Activated CD8-positive, alpha-beta T cell treated with anti-CD3 and anti-CD28 coated beads for 36 hours (primary cell): ENCODE measurements at regions not wholly inside any gene's neighbourhood (a gene's known extent, or its start where the extent isn't known, plus 50 kb on each side); places are given as distances from the start of the nearest gene placed in this dataset.
A peak's percentile ranks its signal among the peaks of the same experiment; 100 is the strongest.
"Not testable (repeated sequence)": the region's sequence is repeated elsewhere in the genome, so short reads cannot be mapped to it uniquely, and the experiment has no call there.

Experiments used
- ATAC-seq: fragments of 200-7000 bp; cut with Tn5 transposase; one replicate; pipeline ENCODE4 v1.10.0; 2021; ENCODE audit warnings: mild to moderate bottlenecking, moderate library complexity
- CTCF ChIA-PET: fragments of 350-600 bp; sonication (Branson Sonifier 250); formaldehyde crosslinking; loops from one replicate; lab custom pipeline; 2021; ENCODE audit warnings: antibody characterized with exemption; lab: Charles Lee
- POLR2A ChIA-PET: fragments of 350-600 bp; sonication (Branson Sonifier 250); formaldehyde crosslinking; loops from one replicate; lab custom pipeline; 2021; ENCODE audit warnings: antibody characterized with exemption; lab: Charles Lee
- DNase-seq: peaks from one replicate; pipeline ENCODE4 v3.0.0-alpha.2; 2020
- H3K27ac Mint-ChIP-seq: one replicate; pipeline ENCODE4 v1.8.0; 2021; ENCODE audit warnings: mild to moderate bottlenecking, mixed read lengths
- H3K27me3 Mint-ChIP-seq: one replicate; pipeline ENCODE4 v1.8.0; 2021; ENCODE audit warnings: mixed read lengths
- H3K36me3 Mint-ChIP-seq: one replicate; pipeline ENCODE4 v1.8.0; 2021; ENCODE audit warnings: low read depth, mixed read lengths
- H3K4me1 Mint-ChIP-seq: one replicate; pipeline ENCODE4 v1.8.0; 2021; ENCODE audit warnings: low read depth, mixed read lengths
- H3K4me3 Mint-ChIP-seq: one replicate; pipeline ENCODE4 v1.8.0; 2021; ENCODE audit warnings: mild to moderate bottlenecking, moderate library complexity, mixed read lengths
- H3K9me3 Mint-ChIP-seq: one replicate; pipeline ENCODE4 v1.8.0; 2021; ENCODE audit warnings: mixed read lengths
- CTCF ChIP-seq: fragments of 200-600 bp; IDR thresholded peaks from one replicate; pipeline ENCODE4 v1.8.0; 2022; ENCODE audit warnings: antibody characterized with exemption, mild to moderate bottlenecking
- intact Hi-C: fragments of 100-400 bp; cut with micrococcal nuclease; formaldehyde crosslinking; loops from one replicate; pipeline ENCODE4 v1.10.0; 2022

GRCh38 chr3:194054540-194054939 is 81.4 kb upstream of the HES1 start:
- H3K9me3 Mint-ChIP-seq: peaks cover 18% of the 10 kb centered on the region
- peaks cover 11% of the 10 kb centered on the region for H3K4me1 Mint-ChIP-seq
- no peak for TF ChIP-seq CTCF
- no peak overlapping the region for H3K4me3 Mint-ChIP-seq
- H3K27me3 Mint-ChIP-seq: peaks cover 25% of the 10 kb centered on the region
- H3K36me3 Mint-ChIP-seq: peaks cover 3% of the 10 kb centered on the region
- DNase-seq (no peak), ATAC-seq (no peak)
- POLR2A ChIA-PET: no interaction called here
- H3K27ac Mint-ChIP-seq: no peak overlapping the region
- intact Hi-C loops: no loop called here
- CTCF ChIA-PET: no interaction called here

- ChIA-PET POLR2A (no interaction called here), CTCF (no interaction called here)
- no peak overlapping the region for H3K4me3 Mint-ChIP-seq
- intact Hi-C loops: no loop called here
- no peak for TF ChIP-seq CTCF
- peaks cover 11% of the 10 kb centered on the region for H3K4me1 Mint-ChIP-seq
- ATAC-seq (no peak), DNase-seq (no peak)
- no peak overlapping the region for H3K27ac Mint-ChIP-seq
- peaks cover 25% of the 10 kb centered on the region for H3K27me3 Mint-ChIP-seq
- peaks cover 3% of the 10 kb centered on the region for H3K36me3 Mint-ChIP-seq
- H3K9me3 Mint-ChIP-seq: peaks cover 18% of the 10 kb centered on the region
Measured at GRCh38 chr3:194054961-194055360, 81.0 kb upstream of the HES1 start.

- H3K27ac Mint-ChIP-seq, CTCF ChIA-PET, H3K36me3 Mint-ChIP-seq, H3K9me3 Mint-ChIP-seq, H3K4me3 Mint-ChIP-seq, intact Hi-C loops, POLR2A ChIA-PET, ATAC-seq: not testable (repeated sequence)
- peaks cover 11% of the 10 kb centered on the region for H3K4me1 Mint-ChIP-seq
- peak; percentile 32 for DNase-seq
- peaks cover 25% of the 10 kb centered on the region for H3K27me3 Mint-ChIP-seq
Measured at GRCh38 chr3:194056323-194056722, 79.6 kb upstream of the HES1 start.

- DNase-seq (no peak), ATAC-seq (no peak)
- no peak overlapping the region for H3K4me3 Mint-ChIP-seq
Measured at GRCh38 chr3:194056731-194057415, 79.1 kb upstream of the HES1 start.

GRCh38 chr3:194057570-194058188 is 78.3 kb upstream of the HES1 start:
- POLR2A ChIA-PET: no interaction called here
- Mint-ChIP-seq H3K4me1 (peaks cover 11% of the 10 kb centered on the region), H3K36me3 (no peaks in the 10 kb centered on the region), H3K9me3 (no peaks in the 10 kb centered on the region), H3K27ac (no peak overlapping the region), H3K27me3 (peaks cover 25% of the 10 kb centered on the region), H3K4me3 (peak overlapping the region; percentile 35)
- DNase-seq (no peak), ATAC-seq (peak; percentile 7)
- no peak for TF ChIP-seq CTCF
- CTCF ChIA-PET: no interaction called here
- intact Hi-C loops: no loop called here

More at GRCh38 chr3:194056731-194057415, 79.1 kb upstream of the HES1 start:
- CTCF ChIA-PET: no interaction called here
- Mint-ChIP-seq H3K27ac (no peak overlapping the region), H3K9me3 (peaks cover 2% of the 10 kb centered on the region), H3K4me1 (peaks cover 11% of the 10 kb centered on the region), H3K27me3 (peaks cover 25% of the 10 kb centered on the region), H3K36me3 (no peaks in the 10 kb centered on the region)
- POLR2A ChIA-PET: no interaction called here
- TF ChIP-seq CTCF: no peak
- intact Hi-C loops: no loop called here
